ENCODE measurements at regions not wholly inside any gene's neighbourhood (a gene's known extent, or its start where the extent isn't known, plus 50 kb on each side); places are given as distances from the start of the nearest gene placed in this dataset.

DNA sequence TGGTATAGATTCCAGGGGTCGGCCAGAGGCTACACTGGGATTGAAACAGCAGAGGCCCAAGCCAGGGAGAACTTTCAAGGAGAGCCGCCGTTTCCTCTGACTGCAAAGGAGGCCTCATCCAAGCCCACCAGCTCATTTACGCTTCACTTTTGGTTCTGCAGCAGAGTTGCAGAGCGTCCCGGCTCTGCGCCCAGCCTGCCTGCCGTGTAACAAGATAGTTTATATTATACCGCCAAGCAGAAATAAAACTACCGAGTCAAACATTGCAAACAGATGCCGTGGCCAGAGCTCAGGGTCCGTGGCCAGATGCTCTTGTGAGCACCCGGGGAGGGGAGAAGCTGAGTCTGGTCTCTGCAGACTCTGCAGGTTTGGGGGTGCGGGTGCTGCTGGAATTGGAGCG is 60.7 kb upstream of the TBX3 start:
- TF ChIP-seq ZC3H11A (IDR thresholded peaks at IDR 0.05) (no peak), HDAC2 (IDR thresholded peaks at IDR 0.05) (no peak), HOXB13 (CRISPR knock-in tag; IDR thresholded peaks at IDR 0.05; ENCODE audit: low read depth) (no peak), E2F6 (IDR thresholded peaks at IDR 0.05; ENCODE audit: borderline replicate concordance, low read depth) (no peak), JUNB (IDR thresholded peaks at IDR 0.05) (no peak), REST (IDR thresholded peaks at IDR 0.05) (no peak), HMGXB4 (CRISPR knock-in tag; IDR thresholded peaks at IDR 0.05; ENCODE audit: borderline replicate concordance) (no peak), SMC3 (IDR thresholded peaks at IDR 0.05) (no peak), CHD4 (IDR thresholded peaks at IDR 0.05; ENCODE audit: borderline replicate concordance) (no peak), EP300 (IDR thresholded peaks at IDR 0.05) (no peak), RFX5 (IDR thresholded peaks at IDR 0.05) (no peak), PHF8 (IDR thresholded peaks at IDR 0.05; ENCODE audit: borderline replicate concordance, low read depth) (no peak), CBX2 (IDR thresholded peaks at IDR 0.05; ENCODE audit: borderline replicate concordance, low read depth) (no peak), FOSL2 (IDR thresholded peaks at IDR 0.05) (no peak), FOSL2 (CRISPR knock-in tag; IDR thresholded peaks at IDR 0.05) (no peak), SREBF2 (IDR thresholded peaks at IDR 0.05) (no peak)
- TF ChIP-seq, protein P1, sequence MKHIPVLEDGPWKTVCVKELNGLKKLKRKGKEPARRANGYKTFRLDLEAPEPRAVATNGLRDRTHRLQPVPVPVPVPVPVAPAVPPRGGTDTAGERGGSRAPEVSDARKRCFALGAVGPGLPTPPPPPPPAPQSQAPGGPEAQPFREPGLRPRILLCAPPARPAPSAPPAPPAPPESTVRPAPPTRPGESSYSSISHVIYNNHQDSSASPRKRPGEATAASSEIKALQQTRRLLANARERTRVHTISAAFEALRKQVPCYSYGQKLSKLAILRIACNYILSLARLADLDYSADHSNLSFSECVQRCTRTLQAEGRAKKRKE (CRISPR knock-in tag; IDR thresholded peaks at IDR 0.05; ENCODE audit: low read depth) = no peak
- DNase-seq (ENCODE audit: low read depth in 1 of 2, low spot score in 1 of 2) (no peak), ATAC-seq (no peak), FAIRE-seq (no peak)
- H3K4me2 ChIP-seq = no peak overlapping the region
- ChIA-PET POLR2A (no interaction called here), CTCF (no interaction called here)
- no peak overlapping the region for H3K27ac ChIP-seq
- H3K4me3 ChIP-seq = no peak overlapping the region
- no peaks in the 10 kb centered on the region for H3K4me1 ChIP-seq
- WGBS (ENCODE audit: missing lambda C conversion rate) = 69% methylated on average over 15 of the region's 15 CpGs
- no peaks in the 10 kb centered on the region for H3K9me3 ChIP-seq

GRCh38 chr12:114744285-114744684 is 60.3 kb upstream of the TBX3 start:
- ChIA-PET POLR2A (no interaction called here), CTCF (no interaction called here)
- TF ChIP-seq NPAS2 (CRISPR knock-in tag; IDR thresholded peaks at IDR 0.05; ENCODE audit: borderline replicate concordance) (no peak), MYC (IDR thresholded peaks at IDR 0.05; ENCODE audit: borderline replicate concordance, low read length) (no peak), CHD2 (IDR thresholded peaks at IDR 0.05; ENCODE audit: low read length, partially characterized antibody) (no peak), POLR2AphosphoS2 (conservative IDR thresholded peaks at IDR 0.05; ENCODE audit: low read length) (no peak), ZFP36 (IDR thresholded peaks at IDR 0.05; ENCODE audit: borderline replicate concordance, partially characterized antibody) (no peak), CBX2 (IDR thresholded peaks at IDR 0.05; ENCODE audit: borderline replicate concordance, low read depth) (no peak)
- Histone ChIP-seq H3K4me3 (no peak overlapping the region), H3K27ac (no peak overlapping the region), H3K9me3 (no peaks in the 10 kb centered on the region), H3K4me2 (no peak overlapping the region), H3K4me1 (no peaks in the 10 kb centered on the region)
- DNase-seq (ENCODE audit: low read depth in 1 of 2, low spot score in 1 of 2) (no peak), ATAC-seq (no peak), FAIRE-seq (no peak)
- WGBS (ENCODE audit: missing lambda C conversion rate) = 79% methylated on average over 6 of the region's 6 CpGs

Measured in A549 (cell line).